Stimulated activated CD4-positive, alpha-beta T cell treated with anti-CD3 and anti-CD28 coated beads, Interleukin-15, amount 100 ng/mL, for 24 hours (primary cell): ENCODE measurements at regions not wholly inside any gene's neighbourhood (a gene's known extent, or its start where the extent isn't known, plus 50 kb on each side); places are given as distances from the start of the nearest gene placed in this dataset.

ENCODE experiments used
- DNase-seq: peaks from one replicate; pipeline ENCODE4 v3.0.0-alpha.2; 2020

- no peak for DNase-seq
Observed at GRCh38 chr11:111091321-111091938, 154.1 kb upstream of the POU2AF2 start.

- DNase-seq: no peak
Observed at GRCh38 chr11:111089759-111090158, 155.8 kb upstream of the POU2AF2 start.

- no peak for DNase-seq
Observed at GRCh38 chr11:111088847-111089355, 156.6 kb upstream of the POU2AF2 start.

- no peak for DNase-seq
Observed at GRCh38 chr11:111086058-111086457, 159.5 kb upstream of the POU2AF2 start.

GRCh38 chr11:111082664-111083063 is 162.9 kb upstream of the POU2AF2 start:
- no peak for DNase-seq

GRCh38 chr11:111081021-111081511 is 164.5 kb upstream of the POU2AF2 start:
- no peak for DNase-seq

GRCh38 chr11:111077530-111078322 is 167.8 kb upstream of the POU2AF2 start:
- no peak for DNase-seq

GRCh38 chr11:111069066-111069465 is 176.5 kb upstream of the POU2AF2 start:
- no peak for DNase-seq

- DNase-seq: no peak
Observed at GRCh38 chr11:111067994-111068393, 177.5 kb upstream of the POU2AF2 start.

- DNase-seq: no peak
Observed at GRCh38 chr11:111066846-111067245, 178.7 kb upstream of the POU2AF2 start.

- DNase-seq: no peak
Observed at GRCh38 chr11:111063726-111064517, 181.6 kb upstream of the POU2AF2 start.

- no peak for DNase-seq
Observed at GRCh38 chr11:111062420-111062819, 183.1 kb upstream of the POU2AF2 start.

GRCh38 chr11:111059726-111060125 is 185.8 kb upstream of the POU2AF2 start:
- no peak for DNase-seq

- no peak for DNase-seq
Observed at GRCh38 chr11:111049131-111049530, 196.4 kb upstream of the POU2AF2 start.

- no peak for DNase-seq
Observed at GRCh38 chr11:111047374-111047773, 198.2 kb upstream of the POU2AF2 start.

GRCh38 chr11:111046291-111046690 is 199.2 kb upstream of the POU2AF2 start:
- no peak for DNase-seq

- DNase-seq: no peak
Observed at GRCh38 chr11:111045874-111046273, 199.7 kb upstream of the POU2AF2 start.

GRCh38 chr11:111045407-111045803 is 200.1 kb upstream of the POU2AF2 start:
- DNase-seq: no peak

GRCh38 chr11:111044751-111045406 is 200.6 kb upstream of the POU2AF2 start:
- no peak for DNase-seq

GRCh38 chr11:111039982-111040381 is 205.5 kb upstream of the POU2AF2 start:
- no peak for DNase-seq

GRCh38 chr11:111035746-111036145 is 209.8 kb upstream of the POU2AF2 start:
- DNase-seq: no peak

- no peak for DNase-seq
Observed at GRCh38 chr11:111026241-111026640, 219.3 kb upstream of the POU2AF2 start.

- DNase-seq: no peak
Observed at GRCh38 chr11:111021131-111021530, 224.4 kb upstream of the POU2AF2 start.
